HUES48 (cell line): ENCODE measurements at regions not wholly inside any gene's neighbourhood (a gene's known extent, or its start where the extent isn't known, plus 50 kb on each side); places are given as distances from the start of the nearest gene placed in this dataset.

Source experiments
- H3K27ac ChIP-seq: one replicate; pipeline ENCODE4 v1.7.0; 2013; ENCODE audit warnings: low read depth, low read length, inconsistent platforms
- H3K27me3 ChIP-seq: 2 replicates; pipeline ENCODE4 v1.6.1; 2013; ENCODE audit warnings: mild to moderate bottlenecking, low read length; ENCODE audit not compliant: control insufficient read depth, insufficient read depth
- H3K36me3 ChIP-seq: 2 replicates; pipeline ENCODE4 v1.6.1; 2013; ENCODE audit warnings: low read length; ENCODE audit not compliant: control insufficient read depth, insufficient read depth
- H3K4me1 ChIP-seq: 2 replicates; pipeline ENCODE4 v1.6.1; 2013; ENCODE audit warnings: mild to moderate bottlenecking, low read length; ENCODE audit not compliant: control insufficient read depth, insufficient read depth
- H3K4me3 ChIP-seq: 2 replicates; pipeline ENCODE4 v1.5.1; 2013; ENCODE audit warnings: mild to moderate bottlenecking, low read depth, low read length
- H3K9ac ChIP-seq: 2 replicates; pipeline ENCODE4 v1.6.1; 2013; ENCODE audit warnings: mild to moderate bottlenecking, low read depth, low read length, moderate library complexity
- H3K9me3 ChIP-seq: 2 replicates; pipeline ENCODE4 v1.6.1; 2013; ENCODE audit warnings: low read length; ENCODE audit not compliant: control insufficient read depth, insufficient read depth

- H3K36me3 ChIP-seq = no peaks in the 10 kb centered on the region
- H3K9me3 ChIP-seq = no peaks in the 10 kb centered on the region
- peaks cover 31% of the 10 kb centered on the region for H3K4me1 ChIP-seq
- no peak overlapping the region for H3K27ac ChIP-seq
- no peaks in the 10 kb centered on the region for H3K27me3 ChIP-seq
- H3K9ac ChIP-seq = no peak overlapping the region
- H3K4me3 ChIP-seq = no peak overlapping the region
Observed at GRCh38 chr10:123537188-123537961, 128.8 kb upstream of the GPR26 start.

- Histone ChIP-seq H3K36me3 (no peaks in the 10 kb centered on the region), H3K9me3 (no peaks in the 10 kb centered on the region), H3K4me3 (no peak overlapping the region), H3K27ac (peak overlapping the region; percentile 69), H3K4me1 (peaks cover 31% of the 10 kb centered on the region), H3K27me3 (no peaks in the 10 kb centered on the region), H3K9ac (no peak overlapping the region)
Observed at GRCh38 chr10:123538401-123539320, 127.5 kb upstream of the GPR26 start.

- H3K4me3 ChIP-seq = no peak overlapping the region
Observed at GRCh38 chr10:123544986-123545385, 121.2 kb upstream of the GPR26 start.

GRCh38 chr10:123548770-123549169 is 117.4 kb upstream of the GPR26 start:
- Histone ChIP-seq H3K4me1 (peaks cover 14% of the 10 kb centered on the region), H3K27ac (no peak overlapping the region), H3K9me3 (no peaks in the 10 kb centered on the region), H3K9ac (no peak overlapping the region), H3K4me3 (no peak overlapping the region), H3K36me3 (no peaks in the 10 kb centered on the region), H3K27me3 (no peaks in the 10 kb centered on the region)

More at GRCh38 chr10:123544986-123545385, 121.2 kb upstream of the GPR26 start:
- no peaks in the 10 kb centered on the region for H3K36me3 ChIP-seq
- peaks cover 21% of the 10 kb centered on the region for H3K4me1 ChIP-seq
- H3K9ac ChIP-seq = no peak overlapping the region
- H3K9me3 ChIP-seq = no peaks in the 10 kb centered on the region
- H3K27me3 ChIP-seq = no peaks in the 10 kb centered on the region
- H3K27ac ChIP-seq = no peak overlapping the region

GRCh38 chr10:123549761-123550454 is 116.2 kb upstream of the GPR26 start:
- Histone ChIP-seq H3K9ac (no peak overlapping the region), H3K4me1 (peaks cover 14% of the 10 kb centered on the region), H3K36me3 (no peaks in the 10 kb centered on the region), H3K9me3 (no peaks in the 10 kb centered on the region), H3K27me3 (no peaks in the 10 kb centered on the region), H3K27ac (no peak overlapping the region), H3K4me3 (no peak overlapping the region)

- Histone ChIP-seq H3K27ac (no peak overlapping the region), H3K36me3 (no peaks in the 10 kb centered on the region), H3K27me3 (no peaks in the 10 kb centered on the region), H3K9ac (no peak overlapping the region), H3K9me3 (no peaks in the 10 kb centered on the region), H3K4me1 (peaks cover 14% of the 10 kb centered on the region), H3K4me3 (no peak overlapping the region)
Observed at GRCh38 chr10:123550675-123551096, 115.5 kb upstream of the GPR26 start.

- Histone ChIP-seq H3K4me3 (no peak overlapping the region), H3K9ac (no peak overlapping the region), H3K9me3 (no peaks in the 10 kb centered on the region), H3K27ac (no peak overlapping the region), H3K27me3 (no peaks in the 10 kb centered on the region), H3K36me3 (no peaks in the 10 kb centered on the region), H3K4me1 (peaks cover 14% of the 10 kb centered on the region)
Observed at GRCh38 chr10:123551259-123551658, 114.9 kb upstream of the GPR26 start.

GRCh38 chr10:123552760-123553554 is 113.2 kb upstream of the GPR26 start:
- no peaks in the 10 kb centered on the region for H3K36me3 ChIP-seq
- no peaks in the 10 kb centered on the region for H3K27me3 ChIP-seq
- no peak overlapping the region for H3K9ac ChIP-seq
- H3K4me3 ChIP-seq = no peak overlapping the region
- peaks cover 10% of the 10 kb centered on the region for H3K4me1 ChIP-seq
- no peaks in the 10 kb centered on the region for H3K9me3 ChIP-seq
- no peak overlapping the region for H3K27ac ChIP-seq

GRCh38 chr10:123553810-123554430 is 112.2 kb upstream of the GPR26 start:
- H3K27ac ChIP-seq = no peak overlapping the region
- H3K9me3 ChIP-seq = no peaks in the 10 kb centered on the region
- H3K27me3 ChIP-seq = no peaks in the 10 kb centered on the region
- no peaks in the 10 kb centered on the region for H3K36me3 ChIP-seq
- H3K4me3 ChIP-seq = no peak overlapping the region
- H3K4me1 ChIP-seq = peaks cover 10% of the 10 kb centered on the region
- no peak overlapping the region for H3K9ac ChIP-seq

- H3K27ac ChIP-seq = no peak overlapping the region
- peaks cover 10% of the 10 kb centered on the region for H3K4me1 ChIP-seq
- H3K4me3 ChIP-seq = no peak overlapping the region
- H3K9ac ChIP-seq = no peak overlapping the region
- H3K9me3 ChIP-seq = no peaks in the 10 kb centered on the region
- H3K36me3 ChIP-seq = no peaks in the 10 kb centered on the region
- no peaks in the 10 kb centered on the region for H3K27me3 ChIP-seq
Observed at GRCh38 chr10:123554656-123555055, 111.5 kb upstream of the GPR26 start.
